Activated T-helper 17 cell treated with anti-CD3 and anti-CD28 coated beads, Interleukin-2, amount 50 U/mL, for 72 hours (primary cell): ENCODE measurements at regions not wholly inside any gene's neighbourhood (a gene's known extent, or its start where the extent isn't known, plus 50 kb on each side); places are given as distances from the start of the nearest gene placed in this dataset.
"Not testable (repeated sequence)": the region's sequence is repeated elsewhere in the genome, so short reads cannot be mapped to it uniquely, and the experiment has no call there.

ENCODE experiments used
- ATAC-seq: fragments of 150-1000 bp; cut with Tn5 transposase; replicated peaks from 2 replicates; pipeline ENCODE4 v1.10.0; 2021; ENCODE audit warnings: mild to moderate bottlenecking, moderate library complexity
- H3K27ac Mint-ChIP-seq: one replicate; pipeline ENCODE4 v1.8.0; 2022; ENCODE audit warnings: mixed read lengths
- H3K27me3 Mint-ChIP-seq: one replicate; pipeline ENCODE4 v1.8.0; 2022; ENCODE audit warnings: mixed read lengths
- H3K36me3 Mint-ChIP-seq: one replicate; pipeline ENCODE4 v1.8.0; 2022; ENCODE audit warnings: low read depth, mild to moderate bottlenecking, mixed read lengths
- H3K4me1 Mint-ChIP-seq: one replicate; pipeline ENCODE4 v1.8.0; 2022; ENCODE audit warnings: mixed read lengths
- H3K4me3 Mint-ChIP-seq: one replicate; pipeline ENCODE4 v1.8.0; 2022; ENCODE audit warnings: mild to moderate bottlenecking, mixed read lengths
- H3K9me3 Mint-ChIP-seq: one replicate; pipeline ENCODE4 v1.8.0; 2022; ENCODE audit warnings: mixed read lengths

DNA sequence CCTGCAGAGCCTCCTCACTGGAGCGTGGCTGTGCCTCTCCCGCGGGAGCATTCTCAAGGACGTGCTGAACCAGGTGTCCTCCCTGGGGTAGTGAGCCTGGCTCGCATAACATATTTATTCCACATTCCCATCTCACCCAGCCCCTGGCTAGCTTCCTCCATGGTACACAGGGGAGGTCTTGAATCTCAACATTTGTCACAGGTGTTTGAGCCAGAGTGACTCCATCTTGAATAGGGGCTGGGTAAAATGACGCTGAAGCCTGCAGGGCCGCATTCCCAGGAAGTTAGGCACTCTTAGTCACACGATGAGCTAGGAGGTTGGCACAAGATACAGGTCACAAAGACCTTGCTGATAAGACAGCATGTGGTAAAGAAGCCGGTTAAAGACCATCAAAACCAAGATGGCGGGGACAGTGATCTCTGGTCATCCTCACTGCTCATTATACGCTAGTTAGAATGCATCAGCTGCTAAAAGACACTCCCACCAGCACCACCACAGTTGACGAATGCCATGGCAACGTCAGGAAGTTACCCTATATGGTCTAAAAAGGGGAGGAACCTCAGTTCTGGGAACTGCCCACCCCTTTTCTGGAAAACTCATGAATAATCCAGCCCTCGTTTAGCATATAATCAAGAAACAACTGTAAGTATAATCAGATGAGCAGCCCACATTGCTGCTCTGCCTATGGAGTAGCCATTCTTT lies 273.8 kb upstream of the IRX4 start:
- H3K36me3 Mint-ChIP-seq, result no peaks in the 10 kb centered on the region
- H3K9me3 Mint-ChIP-seq, result peaks cover 8% of the 10 kb centered on the region
- H3K4me3 Mint-ChIP-seq, result no peak overlapping the region
- H3K27ac Mint-ChIP-seq, result no peak overlapping the region
- peaks cover 8% of the 10 kb centered on the region for H3K27me3 Mint-ChIP-seq
- no peaks in the 10 kb centered on the region for H3K4me1 Mint-ChIP-seq
- ATAC-seq, result no peak

DNA sequence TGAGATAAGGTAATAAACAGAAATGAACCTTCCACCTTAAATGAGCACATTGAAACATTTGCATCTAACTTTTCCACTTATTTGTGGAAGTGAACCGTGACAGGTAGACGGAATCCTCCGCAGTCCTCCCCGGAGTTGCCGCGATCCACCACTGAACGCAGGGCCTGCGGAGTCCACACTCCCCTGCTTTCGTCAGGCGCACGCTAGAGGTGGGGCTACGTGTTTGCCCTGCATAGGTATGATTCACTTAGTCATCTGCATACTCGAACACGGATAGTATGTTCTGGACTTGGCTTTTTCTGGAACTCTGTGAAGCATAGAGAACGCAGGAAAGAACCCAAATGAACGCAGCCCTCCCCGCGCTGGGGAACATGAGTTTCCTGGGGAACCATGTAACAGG lies 272.8 kb upstream of the IRX4 start:
- no peaks in the 10 kb centered on the region for H3K36me3 Mint-ChIP-seq
- no peaks in the 10 kb centered on the region for H3K4me1 Mint-ChIP-seq
- peaks cover 4% of the 10 kb centered on the region for H3K9me3 Mint-ChIP-seq
- H3K27ac Mint-ChIP-seq, result no peak overlapping the region
- ATAC-seq, result no peak
- peaks cover 10% of the 10 kb centered on the region for H3K27me3 Mint-ChIP-seq
- no peak overlapping the region for H3K4me3 Mint-ChIP-seq

DNA sequence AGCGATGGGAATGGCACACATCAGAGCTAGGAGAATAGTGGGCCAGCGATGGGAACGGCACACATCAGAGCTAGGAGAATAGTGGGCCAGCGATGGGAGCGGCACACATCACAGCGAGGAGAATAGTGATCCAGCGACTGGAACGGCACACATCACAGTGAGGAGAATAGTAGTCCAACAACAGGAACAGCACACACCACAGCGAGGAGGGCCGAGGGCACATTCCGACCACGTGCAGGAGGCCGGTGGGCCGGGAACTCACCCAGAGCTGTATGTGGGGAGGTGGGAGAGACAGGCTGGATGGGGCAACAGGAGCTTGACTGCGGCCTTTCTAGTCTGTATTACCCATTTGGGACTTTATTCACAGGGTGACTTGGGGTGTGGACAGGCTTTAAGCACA lies 271.1 kb upstream of the IRX4 start:
- H3K9me3 Mint-ChIP-seq, result peaks cover 4% of the 10 kb centered on the region
- no peak overlapping the region for H3K4me3 Mint-ChIP-seq
- no peaks in the 10 kb centered on the region for H3K36me3 Mint-ChIP-seq
- peaks cover 13% of the 10 kb centered on the region for H3K27me3 Mint-ChIP-seq
- no peak overlapping the region for H3K27ac Mint-ChIP-seq
- no peaks in the 10 kb centered on the region for H3K4me1 Mint-ChIP-seq
- no peak for ATAC-seq

DNA sequence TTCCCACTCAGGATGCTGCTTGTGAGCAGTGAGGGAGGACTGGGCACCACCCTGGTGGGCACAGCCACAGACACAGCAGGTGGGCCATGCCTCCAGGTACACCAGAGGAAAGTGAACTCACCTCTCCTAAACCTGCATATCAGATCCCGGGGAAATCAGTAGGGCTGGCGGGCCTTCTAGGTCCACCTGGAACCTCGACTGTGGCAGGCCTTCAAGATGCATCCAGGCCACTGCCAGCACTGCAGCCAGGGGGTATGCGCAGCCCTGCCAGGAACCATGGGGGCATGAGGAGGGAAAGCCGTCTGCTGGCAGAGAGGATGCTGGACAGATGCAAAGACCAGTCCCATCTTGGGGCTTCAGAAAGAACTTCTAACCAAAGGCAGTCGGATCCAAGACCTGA lies 270.6 kb upstream of the IRX4 start:
- H3K36me3 Mint-ChIP-seq, result no peaks in the 10 kb centered on the region
- ATAC-seq, result no peak
- no peak overlapping the region for H3K27ac Mint-ChIP-seq
- no peaks in the 10 kb centered on the region for H3K4me1 Mint-ChIP-seq
- H3K27me3 Mint-ChIP-seq, result peaks cover 13% of the 10 kb centered on the region
- H3K4me3 Mint-ChIP-seq, result no peak overlapping the region
- peaks cover 4% of the 10 kb centered on the region for H3K9me3 Mint-ChIP-seq

DNA sequence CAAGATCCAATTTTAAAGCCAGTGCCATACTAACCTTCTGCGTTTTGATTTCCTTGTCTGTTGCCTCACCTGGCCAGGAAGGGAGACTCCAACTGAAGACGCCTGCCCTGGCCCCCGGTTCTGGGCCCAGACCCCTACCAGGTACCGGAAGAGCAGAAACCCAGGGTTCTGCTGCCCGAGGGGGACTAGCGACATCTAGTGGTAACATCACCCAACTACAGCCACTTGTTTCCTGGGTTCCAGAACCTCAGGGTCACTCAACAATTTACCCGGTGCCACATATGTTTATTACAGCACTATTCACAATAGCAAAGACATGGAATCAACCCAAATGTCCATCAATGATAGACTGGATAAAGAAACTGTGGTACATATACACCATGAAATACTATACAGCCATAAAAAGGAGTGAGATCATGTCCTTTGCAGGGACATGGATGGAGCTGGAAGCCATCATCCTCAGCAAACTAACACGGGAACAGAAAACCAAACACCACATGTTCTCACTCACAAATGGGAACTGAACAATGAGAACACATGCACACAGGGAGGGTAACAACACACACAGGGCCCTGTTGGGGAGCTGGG lies 268.7 kb upstream of the IRX4 start:
- not testable (repeated sequence) for ATAC-seq, H3K4me1 Mint-ChIP-seq, H3K27ac Mint-ChIP-seq, H3K4me3 Mint-ChIP-seq, H3K9me3 Mint-ChIP-seq, H3K36me3 Mint-ChIP-seq
- peaks cover 13% of the 10 kb centered on the region for H3K27me3 Mint-ChIP-seq

DNA sequence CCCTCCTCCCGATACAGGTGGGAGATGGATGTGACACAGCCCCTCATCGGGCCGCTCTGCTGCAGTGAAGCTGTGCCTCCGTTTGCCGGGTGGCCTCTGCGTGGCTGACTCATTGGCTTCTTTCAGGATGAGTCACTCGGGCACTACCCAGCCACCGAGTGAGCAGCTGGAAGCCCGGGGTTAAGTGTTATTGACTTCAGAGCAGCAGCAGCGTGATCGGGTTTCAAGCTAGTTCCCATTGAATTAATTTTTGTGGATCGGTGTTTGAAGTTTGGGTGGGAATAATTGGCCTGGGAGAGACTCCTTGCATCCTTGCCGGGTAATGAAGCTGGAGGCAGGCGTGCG lies 266.4 kb upstream of the IRX4 start:
- no peaks in the 10 kb centered on the region for H3K36me3 Mint-ChIP-seq
- peaks cover 13% of the 10 kb centered on the region for H3K27me3 Mint-ChIP-seq
- no peaks in the 10 kb centered on the region for H3K4me1 Mint-ChIP-seq
- peak; percentile 60 for ATAC-seq
- no peaks in the 10 kb centered on the region for H3K9me3 Mint-ChIP-seq
- H3K4me3 Mint-ChIP-seq, result no peak overlapping the region
- H3K27ac Mint-ChIP-seq, result no peak overlapping the region

DNA sequence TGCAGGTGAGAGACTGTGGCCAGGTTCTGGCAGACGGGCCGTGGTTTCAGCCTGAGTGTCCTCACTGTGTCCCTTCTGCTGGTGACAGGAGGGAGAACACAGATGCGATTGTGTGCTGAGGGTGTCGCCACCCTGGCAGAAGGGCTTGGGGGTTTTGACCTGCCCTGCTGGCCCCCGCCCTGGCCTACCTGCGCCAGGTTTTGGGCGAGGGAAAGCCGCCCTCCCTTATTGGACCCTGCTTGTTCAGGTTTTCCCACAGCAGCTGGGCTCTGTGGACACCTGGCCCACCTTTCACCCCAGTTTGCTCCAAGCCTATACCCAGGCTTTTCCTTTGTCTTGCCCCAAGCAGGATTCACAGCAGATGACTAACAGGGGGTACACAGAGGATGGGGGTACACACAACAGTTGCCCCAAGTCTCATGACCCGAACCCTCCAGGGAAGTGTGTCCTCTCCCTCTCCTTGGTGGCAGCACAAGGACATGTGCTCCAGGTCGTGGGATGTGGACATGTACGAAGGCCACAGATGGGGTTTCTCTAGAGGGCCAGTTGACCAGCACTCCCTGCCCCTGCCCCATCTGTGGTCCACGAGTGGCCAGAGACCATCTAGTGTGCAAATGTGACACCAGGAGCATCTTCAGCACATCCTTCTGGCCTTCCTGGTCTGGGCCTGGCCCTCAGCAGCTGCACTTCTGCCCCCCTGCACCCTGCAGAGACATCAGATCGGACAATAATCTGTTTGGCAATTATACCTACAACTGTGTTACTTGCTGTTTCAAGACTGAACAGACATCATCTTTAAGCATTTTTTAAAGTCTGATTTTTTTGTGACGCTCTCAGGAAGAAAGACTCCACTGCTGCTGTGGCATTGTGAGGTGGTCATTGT lies 265.8 kb upstream of the IRX4 start:
- Mint-ChIP-seq H3K27ac (no peak overlapping the region), H3K4me3 (no peak overlapping the region), H3K36me3 (no peaks in the 10 kb centered on the region), H3K9me3 (no peaks in the 10 kb centered on the region), H3K27me3 (peaks cover 11% of the 10 kb centered on the region), H3K4me1 (no peaks in the 10 kb centered on the region)
- no peak for ATAC-seq

DNA sequence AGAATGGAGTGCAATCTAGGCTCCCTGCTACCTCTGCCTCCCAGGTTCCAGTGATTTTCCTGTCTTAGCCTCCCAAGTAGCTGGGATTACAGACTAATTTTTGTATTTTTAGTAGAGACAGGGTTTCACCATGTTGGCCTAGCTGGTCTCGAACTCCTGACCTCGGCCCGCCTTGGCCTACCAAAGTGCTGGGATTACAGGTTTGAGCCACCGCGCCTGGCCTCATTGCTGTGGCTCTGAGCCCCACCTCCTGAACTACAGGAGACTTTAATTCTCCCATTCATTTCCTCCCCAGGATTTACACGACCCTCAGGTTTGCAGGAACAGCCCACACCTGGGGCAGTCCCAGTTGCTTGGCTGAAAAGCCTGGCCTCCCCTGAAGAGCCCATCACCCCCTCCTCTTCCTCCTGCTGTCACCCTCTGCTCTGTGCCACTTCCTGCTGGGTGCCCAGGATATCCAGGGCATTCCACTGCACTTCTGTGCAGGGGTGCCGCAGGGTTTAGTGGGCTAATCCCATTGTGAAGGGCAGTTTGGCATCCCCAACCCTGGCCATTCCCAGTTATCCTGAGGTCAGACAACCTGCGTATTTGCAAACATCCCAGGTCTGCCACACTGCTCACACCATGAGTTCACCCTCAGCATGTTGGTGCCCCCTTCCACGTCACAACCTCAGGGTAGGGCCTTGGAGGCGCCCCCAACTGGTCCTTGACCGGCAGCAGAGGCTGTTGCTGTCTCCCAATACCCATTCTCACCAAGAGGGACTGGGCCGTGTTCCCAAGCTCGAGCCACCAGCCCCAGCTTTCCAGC lies 265.0 kb upstream of the IRX4 start:
- Mint-ChIP-seq H3K9me3 (no peaks in the 10 kb centered on the region), H3K27ac (no peak overlapping the region), H3K27me3 (peaks cover 9% of the 10 kb centered on the region), H3K36me3 (no peaks in the 10 kb centered on the region), H3K4me1 (no peaks in the 10 kb centered on the region), H3K4me3 (no peak overlapping the region)
- no peak for ATAC-seq

DNA sequence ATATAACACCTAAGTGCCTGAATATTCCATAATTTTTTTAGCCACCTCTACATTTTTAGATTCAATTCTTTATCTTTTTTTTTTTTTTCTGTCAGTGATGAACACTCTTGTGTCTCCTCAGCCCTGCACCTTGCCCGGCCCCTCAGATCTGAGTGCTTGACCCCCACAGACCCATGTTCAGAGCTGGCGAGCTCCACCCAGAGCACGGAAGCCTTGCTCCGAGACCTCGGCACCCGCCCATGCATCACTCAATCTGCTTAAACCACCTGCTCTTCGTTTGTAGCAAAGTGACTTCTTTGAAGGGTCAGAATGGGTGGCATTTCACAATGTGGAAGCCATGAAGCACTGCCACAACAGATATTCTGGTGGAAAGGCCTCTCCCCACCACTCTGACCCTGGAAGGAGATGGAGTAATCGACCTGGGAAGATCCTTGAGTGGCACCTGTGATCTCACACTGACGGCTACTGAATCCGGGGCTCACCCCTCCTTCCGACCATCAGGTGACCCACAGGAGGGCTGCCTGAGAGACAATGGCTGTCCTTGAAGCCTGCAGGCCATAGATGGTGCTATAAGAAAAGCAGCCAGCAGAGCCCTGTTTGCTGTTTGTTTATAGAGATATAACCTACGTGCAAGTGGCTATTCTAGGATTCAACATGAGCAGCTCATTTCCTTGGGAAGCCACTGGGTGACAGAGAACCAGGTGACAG lies 261.1 kb upstream of the IRX4 start:
- ATAC-seq, result no peak
- H3K9me3 Mint-ChIP-seq, result no peaks in the 10 kb centered on the region
- no peak overlapping the region for H3K4me3 Mint-ChIP-seq
- H3K27me3 Mint-ChIP-seq, result peaks cover 3% of the 10 kb centered on the region
- no peak overlapping the region for H3K27ac Mint-ChIP-seq
- no peaks in the 10 kb centered on the region for H3K4me1 Mint-ChIP-seq
- no peaks in the 10 kb centered on the region for H3K36me3 Mint-ChIP-seq

DNA sequence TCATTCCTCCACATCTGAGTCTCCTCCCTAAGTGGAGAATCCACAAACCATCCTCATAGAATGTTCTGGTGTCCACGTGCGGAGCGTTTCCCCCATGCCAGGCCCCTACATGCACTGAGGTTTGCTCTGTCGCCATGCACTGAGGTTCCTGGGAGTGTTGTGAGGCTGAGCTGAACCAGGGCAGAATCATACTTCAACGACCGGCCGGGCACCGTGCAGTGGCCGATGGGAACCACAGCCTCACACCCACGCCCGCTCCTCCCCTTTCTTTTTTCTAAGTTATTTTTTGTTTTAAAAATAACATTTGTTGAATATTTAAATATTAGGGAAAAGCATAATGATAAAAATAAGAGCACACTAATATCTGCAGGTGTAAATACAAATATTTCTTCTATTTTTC lies 260.4 kb upstream of the IRX4 start:
- Mint-ChIP-seq H3K27ac (no peak overlapping the region), H3K9me3 (no peaks in the 10 kb centered on the region), H3K27me3 (peaks cover 9% of the 10 kb centered on the region), H3K4me1 (no peaks in the 10 kb centered on the region), H3K4me3 (no peak overlapping the region), H3K36me3 (no peaks in the 10 kb centered on the region)
- no peak for ATAC-seq

DNA sequence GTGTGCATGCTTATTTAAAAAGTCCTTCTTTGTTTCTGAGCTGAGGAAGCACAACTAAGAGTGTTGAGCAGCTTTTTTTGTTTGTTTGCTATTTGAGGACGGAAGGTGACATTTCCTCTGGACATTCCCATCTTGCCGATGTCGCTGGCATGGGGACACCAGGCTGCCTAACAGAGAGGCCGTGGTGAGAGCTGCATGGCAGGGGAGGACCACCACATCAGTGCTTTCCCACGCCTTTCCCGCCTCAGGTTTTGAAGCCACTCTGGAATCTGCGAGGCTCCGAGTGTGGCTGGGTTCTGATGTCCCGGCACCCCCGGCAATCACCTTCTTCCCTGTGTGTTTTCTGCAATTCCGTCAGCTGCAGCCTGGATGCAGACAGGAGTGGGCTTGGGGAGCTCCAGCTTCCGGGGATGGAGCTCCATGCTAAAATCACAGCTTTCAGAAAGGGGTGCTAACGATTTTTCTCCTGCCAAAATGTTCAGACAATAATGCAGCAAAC lies 259.8 kb upstream of the IRX4 start:
- peaks cover 9% of the 10 kb centered on the region for H3K27me3 Mint-ChIP-seq
- ATAC-seq, result no peak
- no peaks in the 10 kb centered on the region for H3K4me1 Mint-ChIP-seq

DNA sequence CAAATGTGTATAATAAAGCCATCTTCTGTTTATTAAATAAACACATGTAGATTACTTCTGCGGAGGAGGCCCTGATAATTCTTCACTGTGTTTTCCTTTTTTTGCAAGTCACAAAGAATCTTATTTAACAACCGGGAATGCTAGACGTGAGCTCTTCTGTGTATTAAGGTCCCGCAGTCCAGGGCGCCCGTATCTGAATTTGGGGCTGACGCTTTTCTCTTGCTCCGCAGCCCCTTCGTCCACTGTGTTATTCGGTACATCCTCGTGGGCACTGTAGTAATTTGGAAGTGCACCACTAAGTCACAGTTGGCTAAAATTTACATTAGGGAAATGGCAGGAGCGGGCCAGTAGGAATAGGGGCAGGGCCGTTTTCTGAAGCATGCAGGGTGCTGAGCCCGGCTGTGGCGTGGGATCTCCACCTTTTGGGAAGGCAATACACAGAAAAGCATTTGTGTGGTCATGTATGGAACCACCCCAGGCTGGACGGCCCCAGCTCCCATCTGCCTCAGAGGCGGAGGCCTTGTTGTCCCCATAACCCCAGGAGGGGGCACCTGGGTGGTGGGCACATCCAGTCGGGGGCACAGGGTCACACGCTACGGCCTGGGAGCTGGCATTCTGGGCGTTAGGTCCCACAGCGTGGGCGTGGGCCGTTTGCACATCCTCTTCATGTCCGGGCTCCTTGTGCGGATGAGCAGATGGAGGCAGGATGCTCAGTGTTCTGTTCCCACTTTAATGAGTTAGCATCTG lies 258.7 kb upstream of the IRX4 start:
- H3K36me3 Mint-ChIP-seq, result no peaks in the 10 kb centered on the region
- H3K27me3 Mint-ChIP-seq, result peaks cover 9% of the 10 kb centered on the region
- peaks cover 2% of the 10 kb centered on the region for H3K4me1 Mint-ChIP-seq
- no peak for ATAC-seq
- peaks cover 2% of the 10 kb centered on the region for H3K9me3 Mint-ChIP-seq
- no peak overlapping the region for H3K27ac Mint-ChIP-seq
- H3K4me3 Mint-ChIP-seq, result no peak overlapping the region

More for the DNA sequence above, 259.8 kb upstream of the IRX4 start:
- Mint-ChIP-seq H3K36me3 (no peaks in the 10 kb centered on the region), H3K4me3 (no peak overlapping the region), H3K9me3 (no peaks in the 10 kb centered on the region), H3K27ac (no peak overlapping the region)

DNA sequence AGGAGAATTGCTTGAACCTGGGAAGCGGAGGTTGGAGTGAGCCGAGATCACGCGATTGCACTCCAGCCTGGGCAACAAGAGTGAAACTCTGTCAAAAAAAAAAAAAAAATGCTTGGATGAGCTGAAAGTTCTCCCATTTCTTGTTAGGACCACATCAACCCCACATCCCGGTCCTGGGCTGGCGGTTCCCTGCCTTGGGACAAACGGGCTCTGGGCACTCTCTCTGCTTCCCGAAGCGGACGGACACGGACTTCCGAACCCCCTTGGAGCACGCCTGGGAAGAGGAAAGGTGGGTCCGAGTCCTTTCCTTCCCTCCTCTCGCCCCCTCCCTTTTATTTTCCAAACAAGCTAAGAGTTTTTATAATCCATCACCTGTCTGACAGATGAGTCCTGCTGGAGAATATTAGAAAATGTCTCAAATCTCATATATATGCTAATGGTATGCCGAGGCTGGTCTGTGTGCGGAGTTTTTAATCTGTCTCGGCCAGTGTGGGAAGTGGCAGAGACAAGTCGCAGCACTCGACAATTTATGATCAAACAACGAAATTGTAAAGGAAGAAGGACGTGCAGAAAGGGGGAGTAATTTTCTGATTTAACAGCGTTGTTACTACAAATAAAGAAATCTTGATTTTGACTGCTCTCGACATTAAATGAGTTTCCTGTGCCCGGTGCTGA lies 257.9 kb upstream of the IRX4 start:
- H3K36me3 Mint-ChIP-seq, result no peaks in the 10 kb centered on the region
- H3K4me1 Mint-ChIP-seq, result peaks cover 4% of the 10 kb centered on the region
- peaks cover 9% of the 10 kb centered on the region for H3K27me3 Mint-ChIP-seq
- H3K9me3 Mint-ChIP-seq, result peaks cover 3% of the 10 kb centered on the region
- H3K27ac Mint-ChIP-seq, result no peak overlapping the region
- H3K4me3 Mint-ChIP-seq, result no peak overlapping the region
- ATAC-seq, result no peak
